ENCODE measurements at regions not wholly inside any gene's neighbourhood (a gene's known extent, or its start where the extent isn't known, plus 50 kb on each side); places are given as distances from the start of the nearest gene placed in this dataset.

DNA sequence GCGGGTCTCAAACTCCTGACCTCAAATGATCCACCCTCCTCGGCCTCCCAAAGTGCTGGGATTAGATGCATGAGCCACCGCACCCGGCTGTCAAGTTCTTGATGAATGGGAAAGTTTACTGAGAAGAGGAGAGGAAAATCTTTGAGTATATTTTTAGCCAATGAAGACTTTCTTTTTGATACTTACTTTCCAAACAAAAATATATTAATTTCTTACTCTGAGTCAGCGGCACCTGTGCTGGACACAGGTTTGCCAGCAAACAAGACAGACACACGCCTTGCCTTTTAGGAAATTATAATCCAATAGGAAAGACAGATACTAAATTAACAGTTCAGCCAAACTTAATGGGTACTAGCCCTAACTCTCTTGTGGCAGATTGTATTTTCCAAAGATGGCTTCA, 166.6 kb downstream of the SHQ1 start:
- no peak for TF ChIP-seq PHF8 (conservative IDR thresholded peaks at IDR 0.05; ENCODE audit: low read depth, low read length)
- TF ChIP-seq POLR2AphosphoS5 (IDR thresholded peaks at IDR 0.05; ENCODE audit: low read depth, low read length): no peak
- no peak for TF ChIP-seq EP300 (IDR thresholded peaks at IDR 0.05; ENCODE audit: borderline replicate concordance in 1 of 2, low read depth in 2 of 2, low read length in 2 of 2)
- TF ChIP-seq, protein P1, sequence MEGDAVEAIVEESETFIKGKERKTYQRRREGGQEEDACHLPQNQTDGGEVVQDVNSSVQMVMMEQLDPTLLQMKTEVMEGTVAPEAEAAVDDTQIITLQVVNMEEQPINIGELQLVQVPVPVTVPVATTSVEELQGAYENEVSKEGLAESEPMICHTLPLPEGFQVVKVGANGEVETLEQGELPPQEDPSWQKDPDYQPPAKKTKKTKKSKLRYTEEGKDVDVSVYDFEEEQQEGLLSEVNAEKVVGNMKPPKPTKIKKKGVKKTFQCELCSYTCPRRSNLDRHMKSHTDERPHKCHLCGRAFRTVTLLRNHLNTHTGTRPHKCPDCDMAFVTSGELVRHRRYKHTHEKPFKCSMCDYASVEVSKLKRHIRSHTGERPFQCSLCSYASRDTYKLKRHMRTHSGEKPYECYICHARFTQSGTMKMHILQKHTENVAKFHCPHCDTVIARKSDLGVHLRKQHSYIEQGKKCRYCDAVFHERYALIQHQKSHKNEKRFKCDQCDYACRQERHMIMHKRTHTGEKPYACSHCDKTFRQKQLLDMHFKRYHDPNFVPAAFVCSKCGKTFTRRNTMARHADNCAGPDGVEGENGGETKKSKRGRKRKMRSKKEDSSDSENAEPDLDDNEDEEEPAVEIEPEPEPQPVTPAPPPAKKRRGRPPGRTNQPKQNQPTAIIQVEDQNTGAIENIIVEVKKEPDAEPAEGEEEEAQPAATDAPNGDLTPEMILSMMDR (IDR thresholded peaks at IDR 0.05; ENCODE audit: control extremely low read depth in 1 of 3, insufficient read depth in 1 of 3, low read depth in 1 of 3, low read length in 3 of 3): no peak
- no peak for TF ChIP-seq CEBPB (IDR thresholded peaks at IDR 0.05; ENCODE audit: low read depth, low read length)
- TF ChIP-seq POLR2A (IDR thresholded peaks at IDR 0.05; ENCODE audit: control extremely low read depth in 1 of 2, low read depth in 2 of 2, low read length in 2 of 2): no peak
- no peak for TF ChIP-seq ZNF274 (IDR thresholded peaks at IDR 0.05; ENCODE audit: borderline replicate concordance, extremely low read depth, low read length)
- no peak for TF ChIP-seq GABPA (IDR thresholded peaks at IDR 0.05; ENCODE audit: borderline replicate concordance, insufficient read depth, low read length)
- TF ChIP-seq EZH2 (IDR thresholded peaks at IDR 0.05; ENCODE audit: low read depth, low read length, severe bottlenecking): no peak
- no peak for TF ChIP-seq BRCA1 (IDR thresholded peaks at IDR 0.05; ENCODE audit: low read depth, low read length)
- TF ChIP-seq CHD1 (IDR thresholded peaks at IDR 0.05; ENCODE audit: low read depth, low read length): no peak
- TF ChIP-seq, protein P2, sequence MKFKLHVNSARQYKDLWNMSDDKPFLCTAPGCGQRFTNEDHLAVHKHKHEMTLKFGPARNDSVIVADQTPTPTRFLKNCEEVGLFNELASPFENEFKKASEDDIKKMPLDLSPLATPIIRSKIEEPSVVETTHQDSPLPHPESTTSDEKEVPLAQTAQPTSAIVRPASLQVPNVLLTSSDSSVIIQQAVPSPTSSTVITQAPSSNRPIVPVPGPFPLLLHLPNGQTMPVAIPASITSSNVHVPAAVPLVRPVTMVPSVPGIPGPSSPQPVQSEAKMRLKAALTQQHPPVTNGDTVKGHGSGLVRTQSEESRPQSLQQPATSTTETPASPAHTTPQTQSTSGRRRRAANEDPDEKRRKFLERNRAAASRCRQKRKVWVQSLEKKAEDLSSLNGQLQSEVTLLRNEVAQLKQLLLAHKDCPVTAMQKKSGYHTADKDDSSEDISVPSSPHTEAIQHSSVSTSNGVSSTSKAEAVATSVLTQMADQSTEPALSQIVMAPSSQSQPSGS (IDR thresholded peaks at IDR 0.05; ENCODE audit: low read length): no peak

All from H1 (cell line).